ENCODE measurements at regions not wholly inside any gene's neighbourhood (a gene's known extent, or its start where the extent isn't known, plus 50 kb on each side); places are given as distances from the start of the nearest gene placed in this dataset.

DNA sequence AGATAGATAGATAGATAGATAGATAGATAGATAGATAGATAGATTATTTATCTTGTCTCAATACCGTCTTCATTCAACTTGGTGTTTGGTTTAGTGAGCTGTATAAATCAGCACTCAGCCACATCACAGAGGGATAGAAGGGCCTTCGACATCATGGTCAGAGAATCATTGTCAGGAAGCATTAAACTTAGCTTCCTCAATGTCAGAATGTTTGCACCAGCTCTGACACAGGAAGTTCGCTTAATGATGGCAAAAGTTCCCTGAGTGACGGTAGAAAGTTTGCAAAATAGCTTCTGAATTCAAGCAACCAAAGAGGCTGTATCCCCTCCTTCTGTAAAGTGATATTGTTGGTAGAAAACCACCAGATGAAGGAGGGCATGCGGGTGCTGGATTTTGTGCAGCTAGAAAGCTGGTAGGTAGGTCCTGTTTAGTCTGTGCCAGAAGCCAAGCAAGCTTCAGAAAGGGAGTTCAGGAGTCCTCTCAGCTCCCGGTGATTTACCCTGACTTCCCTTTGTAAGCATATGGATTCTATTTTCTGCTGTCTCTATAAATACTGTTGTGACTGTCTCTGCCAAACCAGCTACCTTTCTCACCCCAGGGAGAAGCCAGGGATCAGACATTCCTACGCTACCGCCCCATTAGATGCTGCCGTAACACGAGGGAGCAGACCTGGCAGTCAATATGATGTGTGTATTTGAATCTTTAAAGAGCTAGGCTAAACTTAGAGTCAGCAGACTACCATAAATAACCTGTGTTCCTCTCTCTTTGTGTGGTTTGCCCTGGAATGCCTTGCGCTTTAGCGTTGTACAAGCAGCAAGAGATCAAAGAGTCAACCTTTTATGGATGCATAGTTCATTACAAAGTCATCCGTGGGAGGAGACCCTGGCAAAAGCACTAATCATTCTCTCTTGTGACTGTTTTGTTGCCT, 200.5 kb upstream of the KIAA1217 start:
- Histone ChIP-seq H2AFZ (ENCODE audit: low read length) (no peak overlapping the region), H3K4me2 (ENCODE audit: low read length) (no peak overlapping the region), H3K36me3 (ENCODE audit: insufficient read depth, low read length) (no peaks in the 10 kb centered on the region), H3K4me3 (ENCODE audit: low read depth, low read length, poor library complexity, severe bottlenecking) (no peak overlapping the region), H3K9me2 (ENCODE audit: insufficient read depth, low read length) (no peaks in the 10 kb centered on the region), H3K9me3 (ENCODE audit: low read length) (no peaks in the 10 kb centered on the region), H3K79me2 (ENCODE audit: insufficient read depth, low read depth, low read length) (no peaks in the 10 kb centered on the region), H4K20me1 (ENCODE audit: insufficient read depth, low read length) (no peaks in the 10 kb centered on the region), H3K27ac (ENCODE audit: low read depth, low read length, poor library complexity, severe bottlenecking) (no peak overlapping the region), H3K4me1 (ENCODE audit: insufficient read depth, low read length, poor library complexity, severe bottlenecking) (no peaks in the 10 kb centered on the region)
- intact Hi-C loops (cut with micrococcal nuclease; ENCODE audit: unreplicated experiment): no loop called here
- ChIA-PET POLR2A (no interaction called here), CTCF (ENCODE audit: unreplicated experiment) (no interaction called here)
- no TSS peak for BruUV-seq (replicated peaks)
- DNase-seq (ENCODE audit: low spot score): no peak
- TF ChIP-seq, protein P1, sequence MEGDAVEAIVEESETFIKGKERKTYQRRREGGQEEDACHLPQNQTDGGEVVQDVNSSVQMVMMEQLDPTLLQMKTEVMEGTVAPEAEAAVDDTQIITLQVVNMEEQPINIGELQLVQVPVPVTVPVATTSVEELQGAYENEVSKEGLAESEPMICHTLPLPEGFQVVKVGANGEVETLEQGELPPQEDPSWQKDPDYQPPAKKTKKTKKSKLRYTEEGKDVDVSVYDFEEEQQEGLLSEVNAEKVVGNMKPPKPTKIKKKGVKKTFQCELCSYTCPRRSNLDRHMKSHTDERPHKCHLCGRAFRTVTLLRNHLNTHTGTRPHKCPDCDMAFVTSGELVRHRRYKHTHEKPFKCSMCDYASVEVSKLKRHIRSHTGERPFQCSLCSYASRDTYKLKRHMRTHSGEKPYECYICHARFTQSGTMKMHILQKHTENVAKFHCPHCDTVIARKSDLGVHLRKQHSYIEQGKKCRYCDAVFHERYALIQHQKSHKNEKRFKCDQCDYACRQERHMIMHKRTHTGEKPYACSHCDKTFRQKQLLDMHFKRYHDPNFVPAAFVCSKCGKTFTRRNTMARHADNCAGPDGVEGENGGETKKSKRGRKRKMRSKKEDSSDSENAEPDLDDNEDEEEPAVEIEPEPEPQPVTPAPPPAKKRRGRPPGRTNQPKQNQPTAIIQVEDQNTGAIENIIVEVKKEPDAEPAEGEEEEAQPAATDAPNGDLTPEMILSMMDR (conservative IDR thresholded peaks at IDR 0.05; ENCODE audit: low read length): no peak
- TF ChIP-seq EZH2phosphoT487 (IDR thresholded peaks at IDR 0.05; ENCODE audit: borderline replicate concordance, low read depth, low read length): no peak

DNA sequence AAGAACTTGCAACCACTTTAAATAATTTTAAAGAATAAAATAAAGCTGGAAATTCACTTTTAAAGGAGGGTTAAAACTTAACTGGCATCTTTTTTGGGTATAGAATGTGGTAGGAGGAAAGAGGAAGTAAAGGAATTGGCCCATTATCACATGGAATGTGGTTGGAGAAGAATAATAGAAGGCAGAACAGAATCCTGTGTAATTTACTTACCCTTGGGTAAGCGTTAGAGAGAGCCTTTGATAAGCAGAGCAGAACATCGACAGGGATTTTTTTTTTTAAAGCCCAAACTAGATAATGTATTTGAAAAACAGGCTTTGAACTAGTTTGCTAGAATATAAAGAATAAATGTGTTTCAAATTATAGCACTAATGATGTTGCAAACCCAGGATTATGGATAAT, 199.8 kb upstream of the KIAA1217 start:
- TF ChIP-seq, protein P1 (conservative IDR thresholded peaks at IDR 0.05; ENCODE audit: low read length): no peak
- TF ChIP-seq EZH2phosphoT487 (IDR thresholded peaks at IDR 0.05; ENCODE audit: borderline replicate concordance, low read depth, low read length): no peak
- Histone ChIP-seq H3K79me2 (ENCODE audit: insufficient read depth, low read depth, low read length) (no peaks in the 10 kb centered on the region), H3K4me2 (ENCODE audit: low read length) (no peak overlapping the region), H3K4me3 (ENCODE audit: low read depth, low read length, poor library complexity, severe bottlenecking) (no peak overlapping the region), H3K4me1 (ENCODE audit: insufficient read depth, low read length, poor library complexity, severe bottlenecking) (no peaks in the 10 kb centered on the region), H4K20me1 (ENCODE audit: insufficient read depth, low read length) (no peaks in the 10 kb centered on the region), H3K9me3 (ENCODE audit: low read length) (no peaks in the 10 kb centered on the region), H2AFZ (ENCODE audit: low read length) (no peak overlapping the region), H3K36me3 (ENCODE audit: insufficient read depth, low read length) (no peaks in the 10 kb centered on the region), H3K9me2 (ENCODE audit: insufficient read depth, low read length) (no peaks in the 10 kb centered on the region), H3K27ac (ENCODE audit: low read depth, low read length, poor library complexity, severe bottlenecking) (no peak overlapping the region)
- intact Hi-C loops (cut with micrococcal nuclease; ENCODE audit: unreplicated experiment): no loop called here
- ChIA-PET CTCF (ENCODE audit: unreplicated experiment) (no interaction called here), POLR2A (no interaction called here)
- BruUV-seq (replicated peaks): no TSS peak
- DNase-seq (ENCODE audit: low spot score): no peak

DNA sequence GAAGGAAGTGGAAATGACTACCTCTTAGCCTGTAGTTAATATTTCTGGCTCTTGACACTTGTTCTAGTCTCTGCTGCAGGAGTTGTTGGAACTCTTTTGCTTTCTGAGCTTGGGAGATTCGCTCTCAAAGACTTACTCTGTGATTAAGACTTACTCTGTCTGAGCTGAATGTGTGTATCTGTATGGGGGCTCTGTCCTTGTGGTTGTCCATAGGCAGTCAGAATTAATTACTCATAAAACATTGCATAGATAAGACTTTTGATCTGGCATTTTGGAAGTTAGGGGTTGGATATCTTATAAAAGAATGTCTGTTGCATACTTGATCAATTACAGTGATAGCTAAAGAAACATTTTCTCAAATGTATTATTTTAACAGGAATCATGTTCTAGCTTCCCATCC, 199.2 kb upstream of the KIAA1217 start:
- H4K20me1 ChIP-seq (ENCODE audit: insufficient read depth, low read length): no peaks in the 10 kb centered on the region
- H3K27ac ChIP-seq (ENCODE audit: low read depth, low read length, poor library complexity, severe bottlenecking): no peak overlapping the region
- intact Hi-C loops (cut with micrococcal nuclease; ENCODE audit: unreplicated experiment): no loop called here
- no peaks in the 10 kb centered on the region for H3K36me3 ChIP-seq (ENCODE audit: insufficient read depth, low read length)
- H3K9me2 ChIP-seq (ENCODE audit: insufficient read depth, low read length): no peaks in the 10 kb centered on the region
- H3K9me3 ChIP-seq (ENCODE audit: low read length): no peaks in the 10 kb centered on the region
- no TSS peak for BruUV-seq (replicated peaks)
- ChIA-PET POLR2A (no interaction called here), CTCF (ENCODE audit: unreplicated experiment) (no interaction called here)
- H3K4me1 ChIP-seq (ENCODE audit: insufficient read depth, low read length, poor library complexity, severe bottlenecking): no peaks in the 10 kb centered on the region
- H2AFZ ChIP-seq (ENCODE audit: low read length): no peak overlapping the region
- TF ChIP-seq EZH2phosphoT487 (IDR thresholded peaks at IDR 0.05; ENCODE audit: borderline replicate concordance, low read depth, low read length): no peak
- TF ChIP-seq, protein P1 (conservative IDR thresholded peaks at IDR 0.05; ENCODE audit: low read length): no peak
- no peak for DNase-seq (ENCODE audit: low spot score)
- H3K4me3 ChIP-seq (ENCODE audit: low read depth, low read length, poor library complexity, severe bottlenecking): no peak overlapping the region
- no peak overlapping the region for H3K4me2 ChIP-seq (ENCODE audit: low read length)
- no peaks in the 10 kb centered on the region for H3K79me2 ChIP-seq (ENCODE audit: insufficient read depth, low read depth, low read length)

Measured in OCI-LY7 (cell line).